Erythroblast (primary cell): ENCODE measurements at regions not wholly inside any gene's neighbourhood (a gene's known extent, or its start where the extent isn't known, plus 50 kb on each side); places are given as distances from the start of the nearest gene placed in this dataset.

Experiments used
- GATA1 ChIP-seq: IDR thresholded peaks from 2 replicates; pipeline ENCODE4 v1.6.1; 2011; ENCODE audit warnings: low read depth, mild to moderate bottlenecking, control low read depth, low read length, moderate library complexity
- POLR2A ChIP-seq: IDR thresholded peaks from 2 replicates; pipeline ENCODE4 v1.6.1; 2011; ENCODE audit warnings: mild to moderate bottlenecking, low read length

GRCh38 chr21:16004086-16004485 is 274.3 kb downstream of the USP25 start:
- TF ChIP-seq POLR2A (no peak), GATA1 (no peak)
